ENCODE measurements at regions not wholly inside any gene's neighbourhood (a gene's known extent, or its start where the extent isn't known, plus 50 kb on each side); places are given as distances from the start of the nearest gene placed in this dataset.
"Not testable (repeated sequence)": the region's sequence is repeated elsewhere in the genome, so short reads cannot be mapped to it uniquely, and the experiment has no call there.

DNA sequence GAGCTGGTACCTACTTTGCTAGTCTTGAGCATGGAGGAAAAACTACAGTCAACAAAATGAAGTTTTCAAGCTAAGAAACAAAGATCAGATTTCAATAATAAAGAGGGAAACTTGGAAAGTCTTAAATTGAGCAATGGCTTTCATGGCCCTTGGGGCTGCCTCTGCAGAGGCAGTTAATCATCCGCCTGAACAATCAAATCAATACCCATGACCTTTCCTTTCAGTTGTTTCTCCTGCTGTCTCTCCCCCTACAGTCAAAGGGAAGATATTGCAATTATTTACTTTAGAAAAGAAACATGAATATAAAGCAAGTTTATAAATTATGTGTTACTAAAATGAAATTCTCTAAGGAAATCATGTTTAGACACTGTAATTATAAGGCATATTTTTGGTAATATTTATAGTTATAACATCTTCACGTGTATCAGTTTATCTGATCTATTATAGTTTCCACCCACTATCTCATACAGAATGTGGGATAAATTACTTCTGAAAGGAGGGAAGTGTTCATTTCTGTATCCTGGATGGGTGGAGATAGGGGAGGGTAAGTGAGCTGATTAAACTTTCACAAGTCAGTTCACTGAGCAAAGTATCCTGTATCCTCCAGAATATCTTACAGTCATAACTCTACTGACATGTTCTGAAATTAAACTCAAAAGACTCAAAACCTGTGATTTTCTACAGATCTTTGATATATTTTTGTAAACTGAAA lies 72.4 kb upstream of the TSC22D1 start:
- ChIA-PET CTCF (no interaction called here), POLR2A (interaction anchor here (0.7 kb wide), 1 partner anchor 104 kb away, joined by 3 read pairs; no protein-coding TSS in a partner anchor)

DNA sequence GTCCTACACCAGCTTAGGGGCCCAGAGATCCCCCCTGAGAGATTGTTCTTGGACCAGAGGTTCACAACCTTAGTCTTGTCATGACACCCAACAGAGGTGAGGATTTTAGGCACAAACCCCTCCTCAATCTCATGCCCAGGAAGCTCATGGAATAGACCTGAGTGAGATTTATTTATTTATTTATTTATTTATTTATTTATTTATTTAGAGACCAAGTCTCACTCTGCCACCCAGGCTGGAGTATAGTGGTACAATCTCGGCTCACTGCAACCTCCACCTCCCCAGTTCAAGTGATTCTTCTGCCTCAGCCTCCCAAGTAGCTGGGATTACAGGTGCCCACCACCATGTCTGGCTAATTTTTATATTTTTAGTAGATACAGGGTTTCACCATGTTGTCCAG lies 71.4 kb upstream of the TSC22D1 start:
- CTCF ChIA-PET, POLR2A ChIA-PET: not testable (repeated sequence)

DNA sequence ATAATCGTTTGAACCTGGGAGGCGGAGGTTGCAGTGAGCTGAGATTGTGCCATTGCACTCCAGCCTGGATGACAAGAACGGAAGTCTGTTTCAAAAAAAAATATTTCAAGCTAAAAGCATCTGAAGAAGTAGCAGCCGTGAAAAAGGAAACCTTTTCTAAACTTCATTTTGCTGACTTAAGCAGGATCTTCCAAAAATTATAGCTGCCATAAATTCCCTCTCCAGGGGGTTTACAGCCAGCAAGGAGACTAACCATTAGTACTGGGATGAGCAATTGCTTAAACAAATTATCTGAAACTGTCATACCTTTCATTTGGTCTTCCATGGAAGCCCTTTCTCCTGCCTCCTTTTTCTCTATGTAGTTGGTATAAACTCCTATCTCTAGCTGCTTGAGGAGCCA lies 69.9 kb upstream of the TSC22D1 start:
- ChIA-PET POLR2A (no interaction called here), CTCF (no interaction called here)

DNA sequence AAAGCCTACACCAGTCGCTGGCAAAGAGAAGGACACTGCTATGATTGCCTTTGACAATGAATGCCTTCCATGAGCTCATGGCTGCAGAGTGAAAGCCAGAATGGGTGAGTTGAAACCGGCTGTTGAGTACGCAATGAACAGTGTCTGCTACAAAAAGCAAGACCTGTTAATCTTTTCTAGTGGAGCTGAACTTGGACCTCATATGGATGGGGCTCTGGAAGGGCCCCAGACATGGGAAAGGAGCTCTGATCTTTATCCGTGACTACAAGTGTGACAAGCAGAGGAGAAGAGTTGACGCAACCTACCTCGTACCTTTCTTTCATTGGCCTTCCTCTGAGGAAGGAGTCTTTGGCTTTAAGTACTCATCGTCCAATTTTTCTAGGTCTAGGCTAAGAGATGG lies 67.1 kb upstream of the TSC22D1 start:
- CTCF ChIA-PET = no interaction called here
- POLR2A ChIA-PET = no interaction called here

DNA sequence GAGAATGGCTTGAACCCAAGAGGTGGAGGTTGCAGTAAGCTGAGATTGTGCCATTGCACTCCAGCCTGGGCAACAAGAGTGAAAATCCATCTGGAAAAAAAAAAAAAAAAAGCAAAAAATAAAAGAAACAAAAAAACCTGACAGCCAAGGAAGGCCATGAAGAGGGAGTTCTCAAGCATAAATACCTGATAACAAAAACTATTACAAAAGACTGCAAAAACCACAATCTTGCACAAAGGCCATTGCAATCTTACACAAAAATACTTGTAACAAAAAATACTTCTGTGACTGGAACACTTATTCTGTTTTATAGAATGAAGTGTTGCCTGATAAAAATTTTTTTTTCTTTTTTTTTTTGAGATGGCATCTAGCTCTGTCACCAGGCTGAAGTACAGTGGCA lies 61.5 kb upstream of the TSC22D1 start:
- ChIA-PET CTCF (no interaction called here), POLR2A (no interaction called here)

DNA sequence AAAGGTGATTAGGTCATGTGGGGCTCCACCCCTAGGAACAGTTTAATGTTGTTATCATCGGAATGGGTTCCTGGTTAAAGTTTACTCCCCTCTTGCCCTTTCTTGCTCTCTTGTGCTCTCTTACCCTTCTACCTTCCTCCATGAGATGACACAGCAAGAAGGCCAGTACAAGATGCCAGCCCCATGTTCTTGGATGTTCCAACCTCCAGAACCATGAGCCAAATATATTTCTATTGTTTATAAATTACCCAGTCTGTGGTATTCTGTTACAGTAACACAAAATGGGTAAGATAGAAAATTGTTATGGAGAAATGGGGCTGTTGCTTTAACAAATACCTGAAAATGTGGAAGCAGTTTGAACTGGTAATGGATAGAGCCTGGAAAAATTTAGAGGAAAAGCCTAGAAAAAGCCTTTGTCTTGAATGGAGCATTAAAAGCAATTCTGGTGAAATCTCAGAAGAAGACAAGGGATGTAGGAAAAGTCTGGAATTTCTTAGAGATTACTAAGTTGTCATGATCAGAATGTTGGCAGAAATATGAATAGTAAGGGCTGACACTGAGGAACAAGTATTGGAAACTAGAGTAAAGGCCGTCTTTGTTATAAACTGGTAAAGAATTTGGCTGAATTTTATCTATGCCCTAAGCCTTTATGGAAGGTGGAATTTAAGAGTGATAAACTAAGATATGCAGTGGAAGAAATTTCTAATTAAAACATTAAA lies 53.5 kb upstream of the TSC22D1 start:
- CTCF ChIA-PET = no interaction called here

DNA sequence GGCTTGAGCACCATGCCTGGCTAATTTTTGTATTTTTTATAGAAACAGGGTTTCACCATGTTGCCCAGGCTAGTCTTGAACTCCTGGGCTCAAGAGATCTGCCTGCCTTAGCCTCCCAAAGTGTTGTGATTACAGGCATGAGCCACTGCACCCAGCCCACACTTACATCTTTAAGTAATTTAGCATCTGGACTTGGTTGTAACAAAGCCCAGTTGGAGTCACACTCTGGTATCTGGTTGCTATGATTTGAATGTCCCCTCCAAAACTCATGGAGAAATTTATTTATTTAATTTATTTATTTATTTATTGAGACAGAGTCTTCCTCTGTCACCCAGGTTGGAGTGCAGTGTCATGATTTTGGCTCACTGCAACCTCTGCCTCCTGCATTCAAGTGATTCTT lies 52.7 kb upstream of the TSC22D1 start:
- POLR2A ChIA-PET, CTCF ChIA-PET: not testable (repeated sequence)

More for the DNA sequence above, 53.5 kb upstream of the TSC22D1 start:
- POLR2A ChIA-PET = no interaction called here

DNA sequence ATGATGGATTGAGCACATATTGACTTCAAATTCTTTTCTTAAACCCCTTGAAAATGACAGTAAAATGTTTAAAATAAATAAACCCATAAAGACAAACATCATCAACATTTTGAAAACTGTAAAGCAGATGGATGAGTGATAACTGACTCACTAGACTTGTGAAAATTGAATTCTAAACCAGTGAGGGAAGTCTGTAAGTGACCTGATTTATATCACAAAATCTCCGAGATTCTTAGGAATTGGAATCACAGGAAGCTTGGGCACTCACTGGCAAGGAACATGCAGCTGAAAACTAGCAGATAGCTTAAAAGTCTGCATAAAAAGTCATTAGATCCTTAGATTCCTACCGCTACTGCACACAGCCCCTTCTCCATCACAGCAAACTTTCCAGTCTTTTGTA lies 51.3 kb upstream of the TSC22D1 start:
- POLR2A ChIA-PET = no interaction called here
- CTCF ChIA-PET = no interaction called here

DNA sequence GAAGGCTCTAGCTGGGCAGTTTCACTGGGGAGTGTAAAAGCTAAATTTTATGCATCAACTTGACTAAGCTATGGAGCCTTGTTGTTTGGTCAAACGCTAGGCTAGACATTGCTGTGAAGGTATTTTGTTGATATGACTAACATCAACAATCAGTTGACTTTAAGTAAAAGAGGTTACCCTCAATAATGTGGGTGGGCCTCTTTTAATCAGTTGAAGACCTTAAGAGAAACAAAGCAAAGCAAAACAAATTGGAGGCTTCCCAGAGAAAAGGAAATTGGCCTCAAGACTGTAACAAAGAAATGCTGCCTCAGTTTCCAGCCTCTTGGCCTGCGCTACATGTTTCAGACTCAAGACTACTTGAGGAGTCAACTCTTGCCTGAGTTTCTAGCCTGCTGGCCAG lies 50.0 kb upstream of the TSC22D1 start:
- CTCF ChIA-PET = no interaction called here
- POLR2A ChIA-PET = interaction anchor here (0.7 kb wide), 1 partner anchor 13 kb away, joined by 5 read pairs; no protein-coding TSS in a partner anchor
